Fibroblast of skin of right biceps (primary cell): ENCODE measurements at regions not wholly inside any gene's neighbourhood (a gene's known extent, or its start where the extent isn't known, plus 50 kb on each side); places are given as distances from the start of the nearest gene placed in this dataset.

ENCODE experiments used
- DNase-seq: peaks from one replicate; pipeline ENCODE4 v3.0.0-alpha.2; 2013

DNA sequence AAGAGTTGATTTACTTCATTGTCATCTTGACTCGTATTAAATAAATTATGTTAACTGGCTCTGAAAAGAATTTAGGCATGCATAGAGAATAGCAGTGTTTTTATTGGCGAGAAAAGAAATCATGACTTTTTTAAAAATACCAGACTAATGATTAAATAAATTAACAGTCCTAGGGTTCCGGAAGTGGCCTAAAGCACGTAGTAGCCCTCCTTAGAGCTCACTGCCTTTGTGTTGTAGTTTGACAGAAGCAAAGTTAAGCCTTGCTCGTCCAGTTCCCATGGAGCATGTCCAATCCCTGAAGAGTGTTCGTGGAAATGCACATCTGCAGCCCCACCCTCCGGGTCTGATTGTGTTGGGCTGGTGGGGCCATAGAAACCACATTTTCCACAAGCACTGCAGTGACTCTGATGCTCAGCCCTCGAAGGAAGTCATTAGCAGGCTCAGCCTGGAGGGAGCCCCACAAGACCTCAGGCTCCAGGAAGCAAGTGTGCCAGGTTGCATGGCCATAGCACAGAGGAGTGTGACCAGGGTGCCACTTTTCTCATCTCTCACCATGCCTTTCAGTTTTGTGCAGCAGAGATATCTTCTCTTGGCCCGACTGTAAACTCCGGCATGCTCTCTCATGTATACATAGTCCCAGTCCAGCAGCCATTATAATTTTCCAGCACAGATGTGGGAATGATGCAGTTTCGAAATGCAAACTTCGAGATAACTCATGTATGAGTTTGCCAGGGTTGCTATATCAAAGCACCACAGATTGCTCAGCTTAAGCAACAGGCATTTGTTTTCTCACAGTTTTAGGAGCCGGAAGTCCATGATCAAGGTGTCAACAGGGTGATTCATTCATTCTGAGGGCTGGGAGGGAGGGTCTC is 188.6 kb upstream of the SH3BP4 start:
- DNase-seq, result peak; percentile 77

DNA sequence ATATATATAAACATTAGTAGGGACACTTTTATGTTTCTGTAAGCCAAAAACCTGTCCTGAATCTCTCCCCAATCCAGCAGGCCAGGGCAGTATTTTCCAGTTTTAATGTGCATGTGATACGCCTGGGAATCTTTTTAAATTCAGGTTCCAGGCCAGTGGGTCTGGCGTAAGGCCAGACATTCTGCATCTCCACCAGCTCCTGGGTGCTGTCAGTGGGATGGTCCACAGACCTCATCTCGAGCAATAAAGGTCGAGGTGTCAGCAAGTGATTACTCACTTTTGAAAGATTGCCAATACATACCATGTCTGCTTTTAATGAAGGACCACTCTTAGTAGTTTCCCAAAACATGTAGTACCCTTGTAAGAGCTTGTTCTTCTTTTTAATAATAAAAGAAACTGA is 189.9 kb upstream of the SH3BP4 start:
- peak; percentile 57 for DNase-seq

DNA sequence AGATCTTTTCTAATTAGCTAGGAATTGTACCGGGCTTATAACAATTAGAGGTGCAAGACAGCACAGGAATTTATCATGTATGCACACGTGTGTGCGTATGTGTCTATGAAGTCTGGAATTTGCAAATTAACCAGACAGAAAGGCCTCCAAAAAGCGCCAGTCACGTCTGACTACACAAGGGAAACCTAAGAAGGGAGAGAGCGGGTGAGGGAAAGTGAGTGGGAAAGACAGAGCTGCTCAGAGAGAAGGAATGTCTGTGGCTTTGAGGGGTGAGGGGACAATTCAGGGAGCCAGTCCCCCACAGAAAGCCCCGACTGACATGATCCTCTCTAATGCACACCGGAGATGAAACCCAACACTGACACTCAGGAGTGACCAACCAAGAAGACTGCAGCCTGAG is 197.7 kb upstream of the SH3BP4 start:
- DNase-seq, result peak; percentile 80

DNA sequence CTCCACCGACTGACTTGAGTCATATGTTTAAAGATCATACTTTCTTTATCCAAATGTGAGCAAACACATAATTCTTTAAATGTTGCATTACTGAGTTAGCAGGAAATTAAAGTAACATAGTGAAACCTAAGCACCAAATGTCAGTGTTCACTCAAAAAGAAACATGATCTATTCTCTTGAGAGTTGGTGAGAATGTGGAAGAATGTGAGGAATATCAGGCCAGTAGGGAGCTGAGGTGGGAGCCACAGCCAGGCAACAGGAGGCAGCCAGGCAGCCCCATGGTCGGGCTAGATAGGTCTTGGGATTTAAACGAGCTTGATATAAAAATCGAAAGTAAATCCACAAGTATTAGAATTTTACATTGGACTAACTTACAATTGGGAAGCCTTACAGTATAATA is 198.1 kb upstream of the SH3BP4 start:
- DNase-seq, result peak; percentile 42

DNA sequence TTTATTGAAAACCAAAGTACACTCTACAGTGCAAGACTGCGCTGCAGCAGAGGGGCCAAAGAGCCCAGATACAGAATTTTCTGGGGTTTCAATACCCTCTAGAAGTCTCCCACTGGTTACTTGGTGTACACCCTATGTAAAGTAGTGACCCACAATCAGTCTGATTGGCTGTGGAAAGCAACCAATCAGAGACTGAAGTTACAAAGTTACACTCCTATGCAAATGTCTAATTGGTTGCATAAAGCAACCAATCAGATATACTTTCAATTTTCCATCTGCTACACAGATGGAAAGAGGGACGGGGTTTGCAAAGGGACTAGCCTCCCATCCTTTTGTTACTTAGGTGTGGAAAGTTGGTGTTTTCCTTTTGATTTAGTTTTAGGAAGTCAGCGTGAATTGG is 198.9 kb upstream of the SH3BP4 start:
- peak; percentile 25 for DNase-seq

DNA sequence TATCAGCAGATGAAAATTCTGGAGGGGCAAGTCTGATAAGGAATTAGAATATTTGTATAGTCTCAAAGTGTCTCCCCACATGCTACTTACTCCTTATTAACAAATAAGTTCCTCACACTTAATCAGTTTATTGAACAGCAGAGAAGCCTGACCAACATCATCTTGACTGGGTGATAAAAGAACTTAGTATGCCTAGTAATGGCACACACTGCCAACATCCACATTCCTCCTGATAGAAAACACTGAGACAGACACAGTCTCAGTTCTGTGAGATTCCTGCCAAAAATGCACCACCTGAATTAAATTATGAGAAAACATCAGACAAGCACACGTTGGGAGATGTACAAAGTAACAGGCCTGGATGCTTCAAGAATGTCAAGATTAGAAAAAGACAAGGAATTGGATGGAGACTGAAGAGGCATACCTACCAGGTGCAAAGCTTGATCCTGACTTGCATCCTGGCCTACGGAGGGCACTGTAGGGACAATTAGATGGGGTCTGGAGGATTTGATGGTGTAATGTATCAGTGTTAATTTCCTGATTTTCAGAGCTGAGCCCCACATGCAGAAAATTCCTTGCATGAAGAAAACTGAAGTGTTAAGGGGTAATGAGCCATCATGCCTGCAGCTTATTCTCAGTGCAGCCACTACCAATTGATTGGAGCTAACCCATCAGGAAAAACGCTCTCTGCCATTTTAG is 200.4 kb upstream of the SH3BP4 start:
- DNase-seq, result no peak

DNA sequence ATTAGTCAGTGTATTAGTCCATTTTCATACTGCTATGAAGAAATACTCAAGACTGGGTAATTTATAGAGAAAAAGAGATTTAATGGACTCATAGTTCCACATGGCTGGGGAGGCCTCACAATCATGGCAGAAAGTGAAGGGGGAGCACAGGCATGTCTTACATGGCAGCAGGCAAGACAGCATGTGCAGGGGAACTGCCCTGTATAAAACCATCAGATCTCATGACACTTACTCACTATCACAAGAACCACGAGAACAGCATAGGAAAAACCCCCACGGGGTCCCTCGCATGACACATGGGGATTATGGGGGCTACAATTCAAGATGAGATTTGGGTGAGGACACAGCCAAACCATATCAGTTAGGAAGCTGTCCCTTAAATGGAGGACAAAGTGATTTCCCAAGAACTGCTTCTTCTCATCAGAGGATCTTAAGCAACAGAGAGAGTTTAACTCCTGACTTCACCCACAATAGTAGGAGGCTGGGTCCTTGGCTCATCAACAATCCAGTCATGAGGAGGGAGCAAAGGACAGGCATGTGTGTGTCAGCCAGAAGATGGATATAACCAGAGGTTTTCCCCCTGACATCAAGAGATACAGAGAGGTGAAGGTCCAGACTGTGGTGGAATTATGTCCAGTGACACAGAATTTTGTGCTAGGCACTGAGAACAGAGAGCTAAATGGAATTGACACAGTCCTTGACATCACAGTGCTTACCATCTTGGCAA is 203.8 kb upstream of the SH3BP4 start:
- no peak for DNase-seq

DNA sequence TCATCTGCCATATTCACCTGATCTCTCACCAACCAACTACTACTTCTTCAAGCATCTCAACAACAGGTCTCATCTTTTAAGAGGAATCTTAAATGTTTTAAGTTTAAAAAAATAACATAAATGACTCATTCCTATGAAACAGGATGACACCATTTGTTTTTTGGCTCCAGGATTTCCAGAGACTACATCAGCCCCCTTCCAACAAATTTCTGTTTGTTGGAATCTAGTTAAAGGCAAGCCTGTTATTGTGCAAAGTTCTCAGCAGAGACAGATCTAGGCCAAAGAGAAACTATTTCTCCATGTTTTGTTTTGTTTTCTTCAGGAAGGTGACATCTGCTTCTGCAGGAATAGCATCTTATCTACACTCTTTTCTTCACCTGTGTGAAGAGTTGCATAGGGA is 204.8 kb upstream of the SH3BP4 start:
- peak; percentile 30 for DNase-seq

DNA sequence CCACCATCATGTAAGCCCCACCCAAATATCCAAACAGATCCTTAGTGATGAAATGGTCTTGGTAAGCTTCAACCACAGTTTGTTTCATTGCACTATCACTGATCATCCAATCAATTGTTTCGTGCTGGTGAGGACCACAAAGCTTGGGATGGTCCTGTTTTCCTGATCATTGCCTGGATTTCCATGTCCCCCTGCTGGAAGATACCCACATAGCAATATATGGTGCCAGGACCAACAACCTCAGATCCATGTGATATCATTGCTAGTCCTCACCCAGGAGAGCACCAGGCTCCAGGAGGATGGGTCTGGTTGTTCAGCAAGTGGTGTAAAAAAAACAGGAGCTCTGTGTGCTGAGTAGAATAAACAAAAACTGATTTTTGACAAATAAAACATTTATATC is 206.5 kb upstream of the SH3BP4 start:
- no peak for DNase-seq

DNA sequence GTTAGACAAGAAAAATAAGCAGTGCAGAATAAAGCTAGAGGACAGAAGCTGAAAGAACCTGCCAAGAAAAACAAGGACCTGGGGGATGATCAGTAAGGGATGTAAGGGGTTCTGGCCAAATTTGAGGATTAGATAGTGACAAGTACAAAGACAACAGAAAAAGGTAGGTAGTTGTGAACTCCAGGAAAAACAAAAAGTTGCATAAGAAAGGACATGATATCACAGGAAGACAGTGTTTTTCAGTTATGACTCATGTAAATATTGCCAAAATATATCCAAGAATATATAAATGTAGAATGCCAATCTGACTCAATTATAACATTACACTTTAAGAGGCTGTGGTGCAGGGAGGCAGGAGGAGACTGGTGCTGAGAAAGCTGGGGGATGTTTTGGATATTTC is 209.8 kb upstream of the SH3BP4 start:
- no peak for DNase-seq

DNA sequence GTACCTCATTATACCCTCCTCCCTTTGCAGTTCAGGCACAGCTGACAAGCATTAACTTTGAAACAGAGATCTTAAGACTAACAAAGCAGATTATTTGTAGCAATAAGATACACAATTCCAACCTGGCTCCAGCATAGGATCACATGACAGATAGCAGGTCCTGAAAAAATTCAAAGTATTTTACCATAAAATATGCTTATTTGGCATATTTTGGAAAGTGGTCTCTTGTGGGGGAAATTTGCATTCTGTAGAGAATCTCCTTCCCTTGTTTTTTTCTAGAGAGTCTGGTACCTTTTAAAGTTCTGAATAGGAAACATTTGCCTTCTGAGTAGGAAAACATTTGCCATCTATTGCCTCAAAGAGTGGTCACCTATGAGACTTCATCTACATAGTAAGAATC is 212.8 kb upstream of the SH3BP4 start:
- DNase-seq, result no peak

DNA sequence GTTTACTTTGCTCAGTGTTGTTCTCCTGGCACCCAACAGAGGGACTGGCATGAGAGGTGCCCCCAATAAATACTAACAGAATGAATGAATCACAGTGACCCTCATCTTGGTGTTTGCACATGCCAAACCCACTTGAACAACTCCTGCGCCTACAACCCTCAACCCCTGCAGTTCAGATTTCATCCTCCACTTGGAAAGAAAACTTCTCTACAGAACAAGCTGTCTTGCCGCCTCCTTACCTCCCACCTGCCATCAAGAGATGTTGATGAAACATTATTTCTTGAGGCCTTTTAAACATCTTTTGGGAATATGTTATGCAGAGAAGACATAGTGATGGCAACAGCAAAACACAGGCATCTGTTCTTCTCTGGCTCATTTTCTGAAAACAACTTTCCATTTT is 216.0 kb upstream of the SH3BP4 start:
- no peak for DNase-seq

DNA sequence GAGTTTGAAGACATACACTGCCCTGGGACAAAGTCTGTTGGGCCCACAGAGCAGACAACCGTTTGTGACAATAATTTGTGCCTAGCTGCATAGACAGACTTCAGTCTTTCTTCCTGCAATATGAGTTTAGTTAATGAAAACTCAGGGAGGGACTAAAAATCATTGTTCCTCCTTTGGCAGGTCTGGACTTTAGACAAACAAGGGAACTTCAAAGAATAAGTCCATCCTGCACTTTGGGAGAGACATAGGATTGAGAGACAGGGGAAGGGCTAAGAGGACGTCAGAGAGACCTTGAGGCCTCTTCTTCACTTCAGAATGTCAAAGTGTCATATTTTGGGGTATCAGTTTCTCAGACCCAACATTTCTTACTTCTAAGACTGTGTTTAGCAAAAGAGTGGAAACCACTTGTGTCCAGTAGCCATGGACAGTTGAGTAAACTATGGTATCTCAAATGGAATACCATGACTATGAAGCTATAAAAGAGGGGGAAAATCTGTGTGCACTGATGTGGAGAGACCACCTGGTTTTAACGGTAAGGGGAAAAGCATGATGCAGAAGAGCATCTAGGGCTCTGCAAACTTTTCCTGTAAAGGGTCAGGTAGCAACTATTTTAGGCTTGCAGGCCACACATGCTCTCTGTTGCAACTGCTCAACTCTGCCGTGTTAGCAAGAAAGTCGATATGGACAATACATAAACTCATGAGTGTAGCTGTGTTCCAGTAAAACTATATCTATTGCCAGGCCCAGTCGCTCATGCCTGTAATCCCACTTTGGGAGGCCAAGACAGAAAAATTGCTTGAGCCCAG is 217.8 kb upstream of the SH3BP4 start:
- no peak for DNase-seq

DNA sequence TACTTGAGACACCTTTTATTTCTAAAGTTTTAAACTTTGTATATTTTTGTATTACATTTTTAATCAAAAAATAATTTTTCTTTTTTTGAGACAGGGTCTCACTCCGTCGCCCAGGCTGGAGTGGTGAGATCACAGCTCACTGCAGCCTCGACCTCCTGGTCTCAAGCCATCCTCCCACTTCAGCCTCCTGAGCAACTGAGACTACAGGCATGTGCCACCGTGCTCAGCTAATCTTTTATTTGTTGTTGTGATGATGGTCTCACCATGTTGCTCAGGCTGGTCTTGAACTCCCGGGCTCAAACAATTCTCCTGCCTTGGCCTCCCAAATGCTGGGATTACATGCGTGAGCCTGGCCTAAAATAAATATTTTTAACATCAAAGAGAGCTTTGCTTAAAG is 218.7 kb upstream of the SH3BP4 start:
- DNase-seq, result no peak

DNA sequence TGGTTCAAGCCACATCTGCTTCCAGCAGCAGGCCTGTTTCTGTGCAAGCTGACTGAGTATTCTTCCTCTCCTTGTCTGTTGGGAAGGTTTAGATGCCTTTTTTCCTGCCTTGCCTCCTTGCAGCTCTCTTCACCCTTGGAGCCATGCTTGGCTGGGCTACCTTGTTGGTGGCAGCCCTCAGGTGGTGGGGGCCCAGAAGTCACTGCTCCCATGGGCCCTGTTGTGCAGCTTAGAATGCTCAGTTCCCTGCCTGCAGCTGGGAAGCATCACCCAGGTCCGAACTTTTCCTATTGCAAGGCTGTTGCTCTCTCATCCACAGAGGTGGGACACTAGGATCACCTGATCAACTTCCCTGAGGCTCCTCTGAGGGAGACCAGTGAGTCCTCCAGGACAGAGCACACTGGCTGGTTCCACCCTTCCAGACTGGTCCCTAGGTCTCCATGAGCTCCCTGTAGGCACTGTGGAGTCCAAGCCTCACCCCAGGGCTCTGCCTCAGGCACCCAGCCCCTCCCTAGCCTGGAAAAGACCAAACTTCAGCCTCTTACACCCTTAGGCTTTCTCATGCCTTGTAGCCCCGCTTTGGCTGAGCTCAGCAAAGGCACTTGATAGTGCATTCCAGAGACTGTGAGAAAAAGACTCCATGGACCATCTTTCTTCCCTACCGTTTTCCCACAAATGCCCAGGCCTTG is 219.3 kb upstream of the SH3BP4 start:
- no peak for DNase-seq

DNA sequence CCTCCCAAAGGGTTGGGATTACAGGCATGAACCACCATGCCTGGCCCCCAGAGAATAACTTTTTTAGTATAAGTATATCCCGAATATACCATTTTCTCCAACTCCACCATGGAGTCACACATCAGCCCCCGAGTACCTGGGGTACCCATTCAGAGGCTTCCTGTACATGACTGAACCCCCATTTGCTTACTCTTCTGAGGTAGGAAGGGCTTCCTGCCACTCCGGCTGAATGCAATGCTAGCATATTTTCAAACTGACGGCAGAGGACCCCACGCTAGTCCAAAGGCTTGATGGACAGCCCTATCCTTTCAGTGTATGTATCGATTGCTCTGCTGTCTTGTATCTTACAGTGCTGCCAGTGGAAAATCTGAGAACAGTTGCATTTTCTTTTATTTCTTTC is 220.6 kb upstream of the SH3BP4 start:
- no peak for DNase-seq

DNA sequence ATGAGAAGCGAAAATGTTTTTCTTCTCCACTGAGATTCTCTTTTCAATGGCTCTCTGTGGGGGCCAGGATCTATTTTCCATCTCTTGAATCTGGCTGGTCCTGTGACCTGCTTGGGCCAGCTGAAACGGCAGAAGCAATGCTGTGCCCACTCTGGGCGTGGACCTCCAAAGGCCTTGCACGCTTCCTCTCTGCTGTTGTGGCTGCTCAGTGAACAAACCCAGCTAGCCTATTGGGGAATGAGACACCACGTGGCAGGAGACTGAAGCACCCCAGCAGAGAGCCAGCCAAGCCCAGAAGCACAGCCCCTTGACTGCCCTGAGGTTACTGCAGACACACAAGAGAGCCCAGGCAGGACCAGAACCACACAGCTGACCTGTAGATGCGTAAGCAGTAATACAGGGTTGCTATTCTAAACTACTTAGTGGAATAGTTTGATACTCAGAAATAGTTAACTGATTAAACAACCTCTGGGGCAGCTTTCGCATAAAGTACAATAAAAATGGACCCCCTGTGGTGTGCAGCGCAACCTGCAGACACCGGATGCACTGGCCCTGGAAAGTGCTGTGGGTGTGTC is 221.7 kb upstream of the SH3BP4 start:
- DNase-seq, result no peak

DNA sequence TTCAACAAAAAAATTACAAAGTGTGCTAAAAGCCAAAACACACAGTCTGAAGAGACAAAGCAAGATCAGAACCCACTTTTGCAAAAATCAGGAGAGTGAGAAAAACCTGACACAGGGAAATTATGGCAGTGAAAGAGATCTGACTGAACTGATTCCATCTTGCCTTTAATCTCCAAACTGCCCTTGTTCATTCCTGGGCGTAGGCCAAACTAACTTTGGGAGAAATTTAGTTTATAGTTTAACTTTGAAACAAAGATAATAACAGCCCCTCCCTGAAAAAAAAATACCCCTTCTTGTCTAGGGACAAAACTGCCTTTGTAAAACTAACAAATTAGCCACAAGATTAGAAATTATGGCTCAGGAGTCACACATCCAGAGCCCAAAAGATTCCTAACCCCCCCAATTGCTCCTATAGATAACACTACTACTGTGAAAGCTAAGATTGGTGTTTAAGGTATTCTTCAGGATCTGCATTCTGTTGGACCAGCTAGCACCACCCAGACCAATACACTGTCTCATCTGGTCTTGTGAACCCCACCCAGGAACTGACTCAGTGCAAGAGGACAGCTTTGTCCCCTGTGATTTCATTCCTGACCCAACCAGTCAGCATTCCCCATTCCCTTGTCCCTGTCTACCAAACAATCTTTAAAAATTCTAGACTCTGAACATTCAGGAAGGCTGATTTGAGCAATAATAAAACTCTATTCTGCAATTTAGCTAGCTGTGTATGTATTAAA is 226.1 kb upstream of the SH3BP4 start:
- peak; percentile 48 for DNase-seq

DNA sequence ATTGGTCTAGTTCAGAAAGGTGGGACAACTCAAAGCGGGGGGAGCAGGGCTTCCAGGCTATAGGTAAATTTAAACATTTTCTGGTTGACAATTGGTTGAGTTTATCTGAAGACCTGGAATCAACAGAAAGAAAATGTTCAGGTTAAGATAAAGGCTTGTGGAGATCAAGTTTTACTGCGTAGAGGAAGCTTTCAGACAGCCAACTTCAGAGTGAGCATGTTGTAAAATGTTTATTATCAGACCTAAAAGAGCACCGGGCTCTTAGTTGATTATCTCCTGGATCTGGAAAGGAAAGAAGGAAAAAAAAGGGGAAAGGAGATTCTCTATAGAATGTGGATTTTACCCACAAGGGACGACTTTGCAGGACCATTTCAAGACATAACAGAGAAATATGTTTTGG is 227.0 kb upstream of the SH3BP4 start:
- DNase-seq, result no peak

DNA sequence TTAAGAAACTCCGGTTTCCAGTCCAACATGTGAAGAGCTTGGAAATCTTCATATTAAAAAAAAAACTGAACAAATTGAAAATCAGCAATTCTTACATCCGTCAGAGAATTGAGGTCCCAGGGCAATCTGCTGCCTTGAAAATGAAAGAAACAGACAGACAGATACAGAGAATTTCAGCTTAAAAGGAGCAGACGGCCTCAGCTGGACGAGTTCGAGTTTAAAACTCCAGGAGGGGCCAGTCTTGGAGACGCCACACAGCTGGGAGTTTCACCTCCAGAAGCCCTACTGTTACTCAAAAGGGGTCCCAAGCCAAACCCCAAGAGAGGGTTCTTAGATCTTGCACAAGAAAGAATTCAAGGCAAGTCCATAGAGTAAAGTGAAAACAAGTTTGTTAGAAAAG is 226.5 kb upstream of the ARL4C start:
- DNase-seq, result no peak

DNA sequence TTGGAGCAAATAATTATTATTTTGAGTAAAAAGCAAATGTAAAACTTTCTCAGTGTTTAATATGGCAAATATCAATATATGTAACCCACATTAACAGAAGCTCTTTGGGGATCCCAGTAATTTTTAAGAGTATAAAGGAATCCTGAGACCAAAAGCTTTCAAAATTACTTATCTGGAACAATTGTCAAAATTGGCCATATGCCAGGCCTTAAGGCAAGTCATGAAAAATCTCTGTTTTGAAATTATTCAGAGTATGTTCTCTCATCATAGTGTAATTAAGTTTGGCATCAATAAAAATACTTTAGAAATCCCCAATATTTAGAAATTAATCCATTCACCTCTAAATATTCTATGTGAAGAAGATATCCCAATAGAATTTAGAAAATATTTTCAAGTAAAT is 225.3 kb upstream of the ARL4C start:
- DNase-seq, result no peak
